ENCODE measurements at regions not wholly inside any gene's neighbourhood (a gene's known extent, or its start where the extent isn't known, plus 50 kb on each side); places are given as distances from the start of the nearest gene placed in this dataset.
"Not testable (repeated sequence)": the region's sequence is repeated elsewhere in the genome, so short reads cannot be mapped to it uniquely, and the experiment has no call there.

- no peak for DNase-seq (ENCODE audit: low spot score)
- Mint-ChIP-seq H3K27me3 (ENCODE audit: insufficient read depth) (no peaks in the 10 kb centered on the region), H3K27ac (no peak overlapping the region), H3K4me3 (no peak overlapping the region), H3K36me3 (ENCODE audit: low read depth) (no peaks in the 10 kb centered on the region), H3K9me3 (no peaks in the 10 kb centered on the region), H3K4me1 (ENCODE audit: low read depth) (no peaks in the 10 kb centered on the region)
- intact Hi-C loops (cut with micrococcal nuclease) = no loop called here
These were observed 90.1 kb upstream of the NPSR1 start for GRCh38 chr7:34567906-34568305.

DNA sequence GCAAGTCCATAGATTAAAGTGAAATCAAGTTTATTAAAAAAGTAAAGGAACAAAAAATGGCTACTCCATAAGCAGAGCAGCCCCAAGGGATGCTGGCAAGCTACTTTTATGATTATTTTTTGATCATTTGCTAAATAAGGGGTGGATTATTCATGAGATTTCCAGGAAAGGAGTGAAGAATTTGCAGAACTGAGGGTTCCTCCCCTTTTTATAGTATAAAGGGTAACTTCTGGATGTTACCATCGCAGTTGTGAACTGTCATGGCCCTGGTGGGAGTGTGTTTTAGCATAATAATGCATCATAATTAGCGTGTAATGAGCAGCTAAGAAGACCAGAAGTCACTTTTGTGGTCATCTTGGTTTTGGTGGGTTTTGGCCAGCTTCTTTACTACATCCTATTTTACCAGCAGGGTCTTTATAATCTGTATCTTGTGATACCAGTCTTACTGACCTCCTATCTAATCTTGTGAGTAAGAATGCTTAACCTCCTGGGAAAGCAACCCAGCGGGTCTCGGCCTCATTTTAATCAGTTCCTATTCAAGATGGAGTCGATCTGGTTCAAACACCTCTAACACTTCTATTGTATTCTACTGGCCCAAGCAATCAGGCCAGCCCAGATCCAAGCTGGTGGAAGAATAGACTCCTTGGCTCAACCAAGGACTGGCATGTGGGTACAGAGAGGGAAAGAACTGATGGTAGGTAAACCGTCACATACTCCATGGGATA lies 87.9 kb upstream of the NPSR1 start:
- H3K36me3 Mint-ChIP-seq (ENCODE audit: low read depth) = no peaks in the 10 kb centered on the region
- no peaks in the 10 kb centered on the region for H3K27me3 Mint-ChIP-seq (ENCODE audit: insufficient read depth)
- DNase-seq (ENCODE audit: low spot score) = no peak
- H3K4me1 Mint-ChIP-seq (ENCODE audit: low read depth) = no peaks in the 10 kb centered on the region
- intact Hi-C loops (cut with micrococcal nuclease) = no loop called here
- H3K4me3 Mint-ChIP-seq = no peak overlapping the region
- peaks cover 4% of the 10 kb centered on the region for H3K9me3 Mint-ChIP-seq
- no peak overlapping the region for H3K27ac Mint-ChIP-seq

DNA sequence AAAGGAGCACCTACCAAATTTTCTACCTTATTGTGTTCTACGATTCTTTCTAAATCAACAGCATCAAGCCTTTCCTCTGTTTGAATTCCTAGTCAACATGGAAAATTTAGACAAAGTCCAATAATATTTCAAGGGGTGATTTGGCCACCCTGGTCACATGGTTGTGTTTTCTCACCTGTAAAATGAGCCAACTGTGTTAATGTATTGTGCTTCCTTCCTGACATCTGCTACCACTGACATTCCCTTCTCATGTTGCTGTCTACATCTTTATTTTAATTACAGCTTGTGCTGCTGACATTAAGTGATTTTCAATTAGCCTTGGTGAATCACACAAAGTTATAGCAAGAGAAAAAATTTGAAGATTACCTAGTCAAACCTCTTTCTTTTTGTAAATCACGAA lies 83.0 kb upstream of the NPSR1 start:
- no peak overlapping the region for H3K4me3 Mint-ChIP-seq
- no peaks in the 10 kb centered on the region for H3K4me1 Mint-ChIP-seq (ENCODE audit: low read depth)
- H3K36me3 Mint-ChIP-seq (ENCODE audit: low read depth) = peaks cover 3% of the 10 kb centered on the region
- H3K27ac Mint-ChIP-seq = no peak overlapping the region
- H3K27me3 Mint-ChIP-seq (ENCODE audit: insufficient read depth) = no peaks in the 10 kb centered on the region
- intact Hi-C loops (cut with micrococcal nuclease) = no loop called here
- H3K9me3 Mint-ChIP-seq = peaks cover 21% of the 10 kb centered on the region
- no peak for DNase-seq (ENCODE audit: low spot score)

- H3K4me3 Mint-ChIP-seq; H3K27me3 Mint-ChIP-seq (ENCODE audit: insufficient read depth); H3K4me1 Mint-ChIP-seq (ENCODE audit: low read depth); intact Hi-C loops (cut with micrococcal nuclease); H3K27ac Mint-ChIP-seq; H3K36me3 Mint-ChIP-seq (ENCODE audit: low read depth); DNase-seq (ENCODE audit: low spot score): not testable (repeated sequence)
- H3K9me3 Mint-ChIP-seq = peaks cover 28% of the 10 kb centered on the region
These were observed 80.1 kb upstream of the NPSR1 start for GRCh38 chr7:34577934-34578333.

- H3K4me1 Mint-ChIP-seq (ENCODE audit: low read depth); H3K27me3 Mint-ChIP-seq (ENCODE audit: insufficient read depth); intact Hi-C loops (cut with micrococcal nuclease); DNase-seq (ENCODE audit: low spot score); H3K27ac Mint-ChIP-seq; H3K4me3 Mint-ChIP-seq; H3K36me3 Mint-ChIP-seq (ENCODE audit: low read depth): not testable (repeated sequence)
- peaks cover 17% of the 10 kb centered on the region for H3K9me3 Mint-ChIP-seq
These were observed 76.3 kb upstream of the NPSR1 start for GRCh38 chr7:34581698-34582097.

- H3K27ac Mint-ChIP-seq = no peak overlapping the region
- H3K36me3 Mint-ChIP-seq (ENCODE audit: low read depth) = no peaks in the 10 kb centered on the region
- DNase-seq (ENCODE audit: low spot score) = no peak
- intact Hi-C loops (cut with micrococcal nuclease) = no loop called here
- H3K4me1 Mint-ChIP-seq (ENCODE audit: low read depth) = no peaks in the 10 kb centered on the region
- H3K9me3 Mint-ChIP-seq = peaks cover 7% of the 10 kb centered on the region
- H3K4me3 Mint-ChIP-seq = no peak overlapping the region
- no peaks in the 10 kb centered on the region for H3K27me3 Mint-ChIP-seq (ENCODE audit: insufficient read depth)
These were observed 73.5 kb upstream of the NPSR1 start for GRCh38 chr7:34584526-34584925.

DNA sequence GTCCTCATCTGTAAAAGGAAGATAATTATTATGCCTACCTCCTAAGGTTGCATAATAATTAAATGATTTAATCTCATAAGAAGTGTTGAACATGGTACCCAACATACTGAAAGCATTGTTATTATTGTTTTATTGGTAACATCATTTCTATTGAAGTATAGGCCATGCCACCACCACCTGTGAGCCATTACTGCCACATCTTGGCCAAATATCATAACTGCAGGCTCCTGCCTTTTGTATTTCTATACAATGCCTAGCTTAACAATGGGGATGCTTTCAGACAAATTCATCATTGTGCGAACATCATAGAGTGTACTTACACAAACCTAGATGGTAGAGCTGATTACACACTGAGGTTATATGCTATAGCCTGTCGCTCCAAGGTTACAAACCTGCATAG lies 61.1 kb upstream of the NPSR1 start:
- H3K9me3 Mint-ChIP-seq = no peaks in the 10 kb centered on the region
- no peak for DNase-seq (ENCODE audit: low spot score)
- intact Hi-C loops (cut with micrococcal nuclease) = no loop called here
- H3K27ac Mint-ChIP-seq = no peak overlapping the region
- no peak overlapping the region for H3K4me3 Mint-ChIP-seq
- H3K27me3 Mint-ChIP-seq (ENCODE audit: insufficient read depth) = no peaks in the 10 kb centered on the region
- H3K4me1 Mint-ChIP-seq (ENCODE audit: low read depth) = no peaks in the 10 kb centered on the region
- no peaks in the 10 kb centered on the region for H3K36me3 Mint-ChIP-seq (ENCODE audit: low read depth)

- H3K27ac Mint-ChIP-seq = no peak overlapping the region
- no peaks in the 10 kb centered on the region for H3K9me3 Mint-ChIP-seq
- intact Hi-C loops (cut with micrococcal nuclease) = no loop called here
- DNase-seq (ENCODE audit: low spot score) = no peak
- no peaks in the 10 kb centered on the region for H3K36me3 Mint-ChIP-seq (ENCODE audit: low read depth)
- no peak overlapping the region for H3K4me3 Mint-ChIP-seq
- H3K27me3 Mint-ChIP-seq (ENCODE audit: insufficient read depth) = no peaks in the 10 kb centered on the region
- H3K4me1 Mint-ChIP-seq (ENCODE audit: low read depth) = no peaks in the 10 kb centered on the region
These were observed 54.1 kb upstream of the NPSR1 start for GRCh38 chr7:34603711-34604444.
